Type B pancreatic cell (in vitro differentiated cells): ENCODE measurements at regions not wholly inside any gene's neighbourhood (a gene's known extent, or its start where the extent isn't known, plus 50 kb on each side); places are given as distances from the start of the nearest gene placed in this dataset.

ENCODE experiments used
- DNase-seq: peaks from one replicate; pipeline ENCODE4 v3.0.0; 2021; ENCODE audit warnings: mixed read lengths; ENCODE audit not compliant: unreplicated experiment; ENCODE audit errors: extremely low spot score
- H3K27ac Mint-ChIP-seq: 2 replicates; pipeline ENCODE4 v1.8.0; 2021; ENCODE audit warnings: mild to moderate bottlenecking, mixed read lengths
- H3K27me3 Mint-ChIP-seq: 2 replicates; pipeline ENCODE4 v1.8.0; 2021; ENCODE audit warnings: mixed read lengths
- H3K36me3 Mint-ChIP-seq: 2 replicates; pipeline ENCODE4 v1.8.0; 2021; ENCODE audit warnings: mixed read lengths
- H3K4me1 Mint-ChIP-seq: one replicate; pipeline ENCODE4 v1.8.0; 2021; ENCODE audit warnings: mixed read lengths; ENCODE audit not compliant: unreplicated experiment
- H3K4me3 Mint-ChIP-seq: 2 replicates; pipeline ENCODE4 v1.8.0; 2021; ENCODE audit warnings: mild to moderate bottlenecking, mixed read lengths
- H3K9me3 Mint-ChIP-seq: 2 replicates; pipeline ENCODE4 v1.8.0; 2021; ENCODE audit warnings: mixed read lengths
- CTCF ChIP-seq: fragments of 200-600 bp; sonication (generic); conservative IDR thresholded peaks from 2 replicates; pipeline ENCODE4 v1.5.0; 2021; ENCODE audit warnings: antibody characterized with exemption, mild to moderate bottlenecking

- DNase-seq: no peak
- Mint-ChIP-seq H3K36me3 (no peaks in the 10 kb centered on the region), H3K4me1 (peaks cover 16% of the 10 kb centered on the region), H3K27ac (no peak overlapping the region), H3K9me3 (peaks cover 15% of the 10 kb centered on the region), H3K4me3 (no peak overlapping the region), H3K27me3 (peaks cover 18% of the 10 kb centered on the region)
- TF ChIP-seq CTCF: no peak
These were observed 188.2 kb upstream of the RUNX1 start for GRCh38 chr21:35237287-35237686.

- no peak for TF ChIP-seq CTCF
- H3K27me3 Mint-ChIP-seq: peaks cover 18% of the 10 kb centered on the region
- H3K4me1 Mint-ChIP-seq: peaks cover 18% of the 10 kb centered on the region
- DNase-seq: no peak
- peaks cover 16% of the 10 kb centered on the region for H3K9me3 Mint-ChIP-seq
- no peak overlapping the region for H3K27ac Mint-ChIP-seq
- H3K36me3 Mint-ChIP-seq: no peaks in the 10 kb centered on the region
- H3K4me3 Mint-ChIP-seq: no peak overlapping the region
These were observed 187.0 kb upstream of the RUNX1 start for GRCh38 chr21:35236090-35236489.

GRCh38 chr21:35234725-35235124 is 185.6 kb upstream of the RUNX1 start:
- no peaks in the 10 kb centered on the region for H3K36me3 Mint-ChIP-seq
- no peak overlapping the region for H3K27ac Mint-ChIP-seq
- TF ChIP-seq CTCF: no peak
- peaks cover 15% of the 10 kb centered on the region for H3K27me3 Mint-ChIP-seq
- no peak for DNase-seq
- H3K4me1 Mint-ChIP-seq: peaks cover 13% of the 10 kb centered on the region
- no peak overlapping the region for H3K4me3 Mint-ChIP-seq
- peaks cover 16% of the 10 kb centered on the region for H3K9me3 Mint-ChIP-seq

GRCh38 chr21:35233756-35234155 is 184.7 kb upstream of the RUNX1 start:
- Mint-ChIP-seq H3K36me3 (no peaks in the 10 kb centered on the region), H3K4me3 (no peak overlapping the region), H3K27me3 (peaks cover 10% of the 10 kb centered on the region), H3K4me1 (peaks cover 7% of the 10 kb centered on the region), H3K9me3 (peaks cover 16% of the 10 kb centered on the region), H3K27ac (no peak overlapping the region)
- DNase-seq: no peak
- no peak for TF ChIP-seq CTCF

- Mint-ChIP-seq H3K4me3 (no peak overlapping the region), H3K36me3 (no peaks in the 10 kb centered on the region), H3K9me3 (peaks cover 12% of the 10 kb centered on the region), H3K4me1 (peaks cover 7% of the 10 kb centered on the region), H3K27me3 (peaks cover 3% of the 10 kb centered on the region), H3K27ac (peak overlapping the region; percentile 9)
- no peak for DNase-seq
- no peak for TF ChIP-seq CTCF
These were observed 183.6 kb upstream of the RUNX1 start for GRCh38 chr21:35232545-35233176.

- no peak for TF ChIP-seq CTCF
- DNase-seq: no peak
- Mint-ChIP-seq H3K27me3 (no peaks in the 10 kb centered on the region), H3K4me3 (no peak overlapping the region), H3K27ac (no peak overlapping the region), H3K9me3 (peaks cover 5% of the 10 kb centered on the region), H3K36me3 (no peaks in the 10 kb centered on the region), H3K4me1 (peaks cover 7% of the 10 kb centered on the region)
These were observed 182.0 kb upstream of the RUNX1 start for GRCh38 chr21:35231090-35231489.
